GM18858 (cell line): ENCODE measurements at regions not wholly inside any gene's neighbourhood (a gene's known extent, or its start where the extent isn't known, plus 50 kb on each side); places are given as distances from the start of the nearest gene placed in this dataset.
"Not testable (repeated sequence)": the region's sequence is repeated elsewhere in the genome, so short reads cannot be mapped to it uniquely, and the experiment has no call there.

Experiments
- ATAC-seq: cut with Tn5 transposase; IDR thresholded peaks from one replicate; pipeline ENCODE4 v1.9.1; 2021; ENCODE audit not compliant: unreplicated experiment

DNA sequence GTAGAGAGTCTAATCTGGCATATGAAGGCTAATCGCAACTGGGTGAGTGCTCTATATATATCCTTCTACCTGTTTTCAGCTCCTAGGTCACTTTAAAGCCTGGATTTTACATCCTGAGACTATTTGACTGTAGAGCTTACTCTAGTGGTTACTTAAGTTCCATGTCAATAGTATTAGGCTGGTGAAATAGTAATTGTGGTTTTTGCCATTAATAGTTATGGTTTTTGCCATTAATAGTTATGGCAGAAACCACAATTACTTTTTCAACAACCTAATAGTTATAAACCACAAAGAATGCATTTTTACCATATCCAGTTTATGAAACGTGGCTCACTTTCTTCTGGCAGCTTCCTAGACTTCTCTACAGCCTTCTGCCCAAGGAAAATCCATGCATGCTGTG is 263.1 kb upstream of the KIAA1217 start:
- ATAC-seq: no peak

- ATAC-seq: no peak
Measured at GRCh38 chr10:23951841-23952240, 257.1 kb upstream of the KIAA1217 start.

GRCh38 chr10:23955456-23956225 is 253.3 kb upstream of the KIAA1217 start:
- no peak for ATAC-seq

GRCh38 chr10:23965123-23965522 is 243.8 kb upstream of the KIAA1217 start:
- ATAC-seq: no peak

- ATAC-seq: no peak
Measured at GRCh38 chr10:23965880-23966279, 243.1 kb upstream of the KIAA1217 start.

GRCh38 chr10:23966504-23967051 is 242.4 kb upstream of the KIAA1217 start:
- ATAC-seq: no peak

DNA sequence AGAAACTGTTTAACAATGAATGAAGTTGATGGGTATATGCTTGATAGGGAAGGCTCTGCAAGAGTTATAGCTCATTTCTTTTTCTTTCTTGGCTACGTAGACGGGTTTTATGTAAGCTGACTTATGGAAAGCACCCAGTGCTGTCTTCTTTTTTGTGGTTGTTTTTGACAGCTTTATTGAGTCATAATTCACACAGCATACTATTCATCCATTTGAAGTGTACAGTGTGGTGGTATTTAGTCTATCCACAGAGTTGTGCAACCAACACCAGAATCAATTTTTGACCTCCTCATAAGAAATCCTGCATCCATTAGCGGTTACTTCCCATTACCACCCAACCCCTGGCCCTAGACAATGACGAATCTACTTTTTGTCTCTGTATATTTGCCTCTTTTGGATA is 240.6 kb upstream of the KIAA1217 start:
- ATAC-seq: no peak

- no peak for ATAC-seq
Measured at GRCh38 chr10:23974746-23975272, 234.1 kb upstream of the KIAA1217 start.

DNA sequence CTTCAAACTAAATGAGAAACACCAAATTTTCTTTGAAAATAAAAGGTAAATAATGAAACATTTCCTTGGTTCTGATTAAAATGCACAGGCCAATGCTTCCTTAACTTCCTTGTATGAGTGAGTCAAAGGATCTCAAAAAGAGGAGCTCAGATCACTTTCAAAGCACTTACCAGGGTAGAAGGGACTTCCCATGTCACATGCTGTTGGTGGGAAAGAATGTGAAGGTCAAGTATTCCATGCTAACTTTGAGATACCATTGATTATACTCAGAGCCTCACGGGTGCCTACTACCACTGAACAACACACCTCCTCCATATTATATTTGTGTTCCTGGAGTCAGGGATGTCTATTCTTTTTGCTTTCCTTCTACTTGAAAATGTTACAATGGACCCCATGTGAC is 233.5 kb upstream of the KIAA1217 start:
- no peak for ATAC-seq

GRCh38 chr10:23976275-23976674 is 232.7 kb upstream of the KIAA1217 start:
- ATAC-seq: no peak

GRCh38 chr10:23978317-23978716 is 230.6 kb upstream of the KIAA1217 start:
- ATAC-seq: no peak

DNA sequence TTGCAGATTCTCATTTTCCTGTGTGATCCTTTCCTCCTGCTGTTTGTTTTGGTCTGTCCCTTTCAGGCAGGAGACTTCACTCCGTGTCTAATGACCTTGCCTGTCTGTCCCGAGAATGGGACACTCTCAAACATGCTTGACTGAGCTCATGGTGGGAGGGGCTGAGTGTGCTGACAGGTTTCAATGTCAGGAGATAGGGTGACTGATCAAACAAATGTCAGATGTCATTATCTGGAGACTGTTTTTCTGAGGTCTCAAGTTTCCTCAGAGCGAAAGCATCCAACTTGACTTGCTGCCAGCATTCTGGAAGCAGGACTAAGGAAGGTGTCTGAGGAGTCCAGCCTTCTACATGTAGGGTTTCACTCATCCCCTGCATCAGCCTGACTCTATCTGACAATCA is 228.8 kb upstream of the KIAA1217 start:
- no peak for ATAC-seq

DNA sequence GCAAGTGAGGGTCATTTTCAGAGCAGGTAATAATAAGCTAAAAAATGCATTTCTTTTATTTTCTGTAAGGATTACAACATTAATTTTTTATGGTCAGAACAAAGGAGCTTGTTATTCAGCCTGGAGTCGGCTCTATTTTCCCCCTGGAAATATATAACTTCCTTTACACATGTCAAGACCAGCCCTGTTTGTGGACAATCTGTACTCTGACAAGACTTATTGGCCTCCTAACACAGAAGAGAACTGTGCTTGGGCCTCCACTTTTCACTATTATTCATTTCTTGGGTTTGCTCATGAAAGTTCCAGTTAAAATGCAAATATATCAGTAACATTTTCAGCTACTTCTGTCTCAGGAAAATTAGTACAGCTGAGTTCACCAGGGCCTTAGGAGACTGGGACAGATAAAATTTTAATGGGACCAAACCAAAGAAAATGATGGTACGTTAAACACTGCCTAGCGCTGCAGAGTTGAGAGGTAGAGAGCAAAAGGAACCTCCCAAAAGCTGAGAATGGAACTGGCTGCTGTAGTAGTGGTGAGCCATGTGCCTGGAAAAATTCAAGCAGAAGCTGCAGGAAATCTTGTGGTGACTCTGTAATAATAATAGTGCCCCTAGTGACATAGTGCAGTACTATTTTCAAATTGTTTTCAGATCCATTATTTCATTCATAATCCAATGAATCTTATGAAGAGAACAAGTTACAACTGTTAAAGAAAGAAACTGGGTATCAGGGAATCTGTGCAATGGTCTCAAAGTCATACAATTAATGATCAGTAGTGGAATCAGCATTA is 227.2 kb upstream of the KIAA1217 start:
- no peak for ATAC-seq

- not testable (repeated sequence) for ATAC-seq
Measured at GRCh38 chr10:23984405-23984804, 224.5 kb upstream of the KIAA1217 start.

DNA sequence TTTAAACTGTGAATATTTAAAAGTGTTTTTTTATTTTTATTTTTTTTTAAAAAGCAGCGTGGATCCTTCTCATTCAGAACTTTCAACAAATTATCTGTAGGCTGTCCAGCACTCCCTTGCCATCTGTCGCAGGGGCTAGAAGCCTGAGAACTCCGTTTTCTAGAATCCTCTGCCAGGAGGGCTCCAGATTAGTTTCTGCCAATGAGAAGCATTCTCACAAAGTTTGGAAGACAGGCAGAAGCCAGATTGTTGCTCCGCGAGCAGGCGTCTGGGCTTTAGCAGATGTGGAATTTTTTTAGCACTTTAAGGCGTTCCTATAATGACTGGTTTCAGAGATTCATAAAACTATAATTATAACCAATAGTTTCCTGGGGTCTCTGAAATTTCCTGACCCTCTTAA is 220.9 kb upstream of the KIAA1217 start:
- ATAC-seq: no peak

GRCh38 chr10:23994459-23995046 is 214.4 kb upstream of the KIAA1217 start:
- ATAC-seq: peak; percentile 79

DNA sequence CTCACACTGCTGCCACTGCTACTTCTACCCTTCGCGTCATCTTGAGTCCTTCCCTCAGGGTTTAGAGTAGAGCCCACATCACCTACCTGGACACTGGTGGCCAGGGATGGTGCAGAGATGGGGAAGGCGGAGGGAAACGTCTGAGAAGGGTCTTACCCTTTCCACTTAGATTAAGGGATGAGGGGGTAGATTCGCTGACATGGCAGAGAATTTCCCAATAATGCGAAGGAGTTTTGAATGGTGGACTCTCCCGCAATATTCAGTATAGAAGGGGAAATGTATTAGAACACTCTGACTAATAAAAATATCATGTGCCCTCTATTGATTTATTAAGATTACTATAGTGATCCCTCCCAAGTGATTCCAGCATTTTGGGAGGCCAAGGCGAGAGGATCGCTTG is 209.5 kb upstream of the KIAA1217 start:
- ATAC-seq: no peak

- no peak for ATAC-seq
Measured at GRCh38 chr10:24000271-24000813, 208.6 kb upstream of the KIAA1217 start.

- no peak for ATAC-seq
Measured at GRCh38 chr10:24006741-24007140, 202.2 kb upstream of the KIAA1217 start.

DNA sequence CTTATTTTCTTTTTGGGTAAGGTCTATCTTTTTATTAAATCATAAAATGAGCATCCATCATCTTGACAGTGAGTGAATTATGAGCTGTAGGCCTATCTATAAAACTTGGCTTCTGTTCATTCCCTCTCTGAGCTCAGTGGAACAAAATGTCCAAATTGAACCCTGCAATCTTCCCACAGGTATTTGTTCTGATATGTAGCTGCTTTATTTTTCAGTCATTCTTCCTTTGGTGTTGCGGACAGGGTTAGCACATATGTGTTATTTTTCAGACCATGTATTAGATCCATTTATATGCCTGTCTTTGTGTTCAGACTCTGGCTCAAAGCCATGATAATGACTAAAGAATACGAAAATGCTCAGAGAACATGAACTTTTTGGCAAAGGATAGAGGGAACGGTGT is 201.6 kb upstream of the KIAA1217 start:
- no peak for ATAC-seq
